K562 (cell line): ENCODE measurements at regions not wholly inside any gene's neighbourhood (a gene's known extent, or its start where the extent isn't known, plus 50 kb on each side); places are given as distances from the start of the nearest gene placed in this dataset.

ENCODE experiments used
- ATAC-seq: fragments of 200-7000 bp; cut with Tn5 transposase; 3 replicates; pipeline ENCODE4 v1.9.1; 2020; ENCODE audit warnings: moderate library complexity
- BruUV-seq: library from RNA; stranded (reverse); fragments of 400-500 nt; replicated peaks from 2 replicates; lab custom pipeline; 2021; lab: Mats Ljungman, UMichigan
- CTCF ChIA-PET: fragments of 300-600 bp; formaldehyde crosslinking; extraction: SDS; loops from one replicate; lab custom pipeline; 2021; ENCODE audit warnings: low intra/inter-chr PET ratio; lab: Yijun Ruan, JAX
- POLR2A ChIA-PET: fragments of 300-600, 350-650 bp; sonication (Branson Sonifier 250); formaldehyde crosslinking; extraction: SDS; loops from one replicate; lab custom pipeline; 2021; ENCODE audit warnings: antibody characterized with exemption, inconsistent platforms; lab: Yijun Ruan, JAX
- DNase-seq, 4 experiments: peaks; one replicate each; pipeline versions ENCODE4 v3.0.0 to v3.0.0-alpha.2; 2011 to 2018; ENCODE audit warnings: low spot score in 3 of 4, mixed read lengths in 3 of 4; ENCODE audit errors: extremely low read depth in 1 of 4
- FAIRE-seq: peaks from 2 replicates; lab custom pipeline; 2011; peaks lifted over from hg19 to GRCh38; lab: Jason Lieb, UNC
- H2AFZ ChIP-seq: 2 replicates; pipeline ENCODE4 v1.6.0; 2011; ENCODE audit warnings: low read depth, low read length, control low read depth, inconsistent platforms
- H3K27ac ChIP-seq: fragments of 200-600 bp; 3 replicates; pipeline ENCODE4 v1.8.0; 2011; ENCODE audit warnings: low read depth, mild to moderate bottlenecking, control low read depth, inconsistent platforms, low read length, moderate library complexity, mixed read lengths; ENCODE audit errors: extremely low read depth
- H3K27me3 ChIP-seq, 2 experiments: fragments of 300-600 bp in 1 of 2; 2 replicates in 1 of 2; 3 replicates in 1 of 2; pipeline versions ENCODE4 v1.6.0 to v1.8.0; 2011; ENCODE audit warnings: inconsistent platforms in 2 of 2, low read length in 2 of 2, mild to moderate bottlenecking in 1 of 2, mixed read lengths in 1 of 2, moderate library complexity in 1 of 2; ENCODE audit not compliant: control insufficient read depth in 2 of 2, insufficient read depth in 2 of 2
- H3K36me3 ChIP-seq: fragments of 300-600 bp; 3 replicates; pipeline ENCODE4 v1.8.0; 2011; ENCODE audit warnings: mild to moderate bottlenecking, low read length, inconsistent platforms; ENCODE audit not compliant: control insufficient read depth, insufficient read depth
- H3K4me1 ChIP-seq, 2 experiments: fragments of 200-600 bp in 1 of 2; replicated peaks in 1 of 2; 2 replicates in 1 of 2; 3 replicates in 1 of 2; pipeline versions ENCODE4 v1.5.1 to v1.8.0; 2011; ENCODE audit warnings: inconsistent platforms in 2 of 2, low read length in 2 of 2, mild to moderate bottlenecking in 1 of 2, mixed read lengths in 1 of 2, moderate library complexity in 1 of 2; ENCODE audit not compliant: control insufficient read depth in 2 of 2, insufficient read depth in 2 of 2
- H3K4me2 ChIP-seq: 2 replicates; pipeline ENCODE4 v1.6.1; 2011; ENCODE audit warnings: low read length, control low read depth, inconsistent platforms, mixed read lengths; ENCODE audit not compliant: insufficient read depth
- H3K4me3 ChIP-seq: fragments of 200-600 bp; sonication (generic), shearing (Covaris generic); 2 replicates; pipeline ENCODE4 v1.5.1; 2016; ENCODE audit warnings: control low read depth, inconsistent platforms
- H3K79me2 ChIP-seq: fragments of 200-600 bp; 3 replicates; pipeline ENCODE4 v1.8.0; 2011; ENCODE audit warnings: low read length, inconsistent platforms; ENCODE audit not compliant: control insufficient read depth, insufficient read depth
- H3K9ac ChIP-seq, 2 experiments: 2 replicates each; pipeline versions ENCODE4 v1.6.0 to v1.6.1; 2011; ENCODE audit warnings: low read depth in 2 of 2, low read length in 2 of 2, control low read depth in 1 of 2, inconsistent platforms in 1 of 2, mild to moderate bottlenecking in 1 of 2, mixed read lengths in 1 of 2; ENCODE audit not compliant: insufficient read depth in 1 of 2
- H3K9me1 ChIP-seq: one replicate; pipeline ENCODE4 v1.6.0; 2011; ENCODE audit warnings: inconsistent platforms, mild to moderate bottlenecking, low read length, moderate library complexity; ENCODE audit not compliant: control insufficient read depth, insufficient read depth
- H3K9me3 ChIP-seq: replicated peaks from 2 replicates; pipeline ENCODE4 v1.5.1; 2011; ENCODE audit warnings: low read depth, low read length, inconsistent platforms; ENCODE audit not compliant: control insufficient read depth, insufficient read depth
- H4K20me1 ChIP-seq: replicated peaks from 2 replicates; pipeline ENCODE4 v1.6.1; 2011; ENCODE audit warnings: low read length, inconsistent platforms, mixed read lengths; ENCODE audit not compliant: control insufficient read depth, insufficient read depth
- FOXK1 ChIP-seq: sonication (generic); formaldehyde crosslinking; IDR thresholded peaks from 2 replicates; pipeline ENCODE4 v1.8.0; 2022; ENCODE audit warnings: missing genetic modification reagents, mild to moderate bottlenecking, borderline replicate concordance
- NFE2 ChIP-seq: IDR thresholded peaks from 2 replicates; pipeline ENCODE4 v1.6.1; 2014; ENCODE audit warnings: antibody characterized with exemption, low read depth
- ZNF655 ChIP-seq: fragments of 250-450 bp; sonication (Bioruptor Pico); IDR thresholded peaks from 2 replicates; pipeline ENCODE4 v1.5.0; 2021
- WGBS: fragments of 100-300 bp; shearing (Covaris generic); methylation state at CpG from one replicate; pipeline ENCODE4 v1.1.6; 2016; ENCODE audit warnings: low coverage, mixed read lengths; ENCODE audit not compliant: insufficient coverage; ENCODE audit errors: missing lambda C conversion rate; 5-methylcytosine and 5-hydroxymethylcytosine counted together
- in situ Hi-C: fragments of 300-500 bp; cut with MboI; formaldehyde crosslinking; loops from 4 replicates; pipeline ENCODE4 v1.15.0; 2018; ENCODE audit warnings: inconsistent platforms, mixed read lengths
- intact Hi-C: fragments of 100-400 bp; cut with micrococcal nuclease; formaldehyde crosslinking; loops from 2 replicates; pipeline ENCODE4 v1.14.2; 2022
- TF ChIP-seq, protein P1 (sequence below): fragments of 450-650 bp; IDR thresholded peaks from 2 replicates; pipeline ENCODE4 v1.6.1; 2016

DNA sequence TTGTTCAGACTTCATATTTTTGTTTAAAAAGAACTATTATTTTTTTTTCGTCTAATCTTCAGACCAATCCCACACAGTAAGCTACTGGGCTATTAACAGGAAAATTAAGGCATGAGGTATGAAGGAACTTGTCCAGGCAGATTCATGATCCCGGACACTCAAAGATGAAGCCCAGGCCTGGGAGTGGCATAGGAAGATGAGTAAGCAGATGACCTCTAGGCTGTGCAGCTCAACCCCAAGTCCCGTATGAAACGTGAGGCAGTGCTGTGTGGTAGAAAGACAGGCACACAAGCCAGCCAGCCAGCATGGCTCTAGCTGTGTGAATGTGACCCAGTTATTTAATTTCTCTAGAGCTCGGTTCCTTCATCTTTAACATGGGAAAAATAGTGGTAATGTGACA is 231.9 kb downstream of the CLIC5 start:
- DNase-seq = peak in 3 of 4 experiments; percentile 8 to 14 (median 13)
- Histone ChIP-seq H2AFZ (no peak overlapping the region), H3K9me3 (no peaks in the 10 kb centered on the region), H3K27me3 (peaks cover 0 to 7% of the 10 kb centered on the region in 2 experiments; a peak in 3 of 5 replicates), H3K9ac (no peak overlapping the region)
- 0% methylated on average over 5 of the region's 5 CpGs for WGBS
- TF ChIP-seq FOXK1 (no peak), NFE2 (0 out of 2 replicates have a peak, but pooled peaks have one; percentile 10), ZNF655 (CRISPR knock-in tag) (no peak)
- TF ChIP-seq, protein P1, sequence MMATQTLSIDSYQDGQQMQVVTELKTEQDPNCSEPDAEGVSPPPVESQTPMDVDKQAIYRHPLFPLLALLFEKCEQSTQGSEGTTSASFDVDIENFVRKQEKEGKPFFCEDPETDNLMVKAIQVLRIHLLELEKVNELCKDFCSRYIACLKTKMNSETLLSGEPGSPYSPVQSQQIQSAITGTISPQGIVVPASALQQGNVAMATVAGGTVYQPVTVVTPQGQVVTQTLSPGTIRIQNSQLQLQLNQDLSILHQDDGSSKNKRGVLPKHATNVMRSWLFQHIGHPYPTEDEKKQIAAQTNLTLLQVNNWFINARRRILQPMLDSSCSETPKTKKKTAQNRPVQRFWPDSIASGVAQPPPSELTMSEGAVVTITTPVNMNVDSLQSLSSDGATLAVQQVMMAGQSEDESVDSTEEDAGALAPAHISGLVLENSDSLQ = peak; percentile 27; the same call in 1 of the 2 replicates
- TF ChIP-seq, all 486 proteins: peak for 2
- Histone ChIP-seq H3K4me1 (no peaks in the 10 kb centered on the region), H3K79me2 (no peaks in the 10 kb centered on the region), H3K36me3 (no peaks in the 10 kb centered on the region; the same call in 2 of the 3 replicates), H3K4me2 (no peak overlapping the region), H3K27ac (no peak overlapping the region), H3K9me1 (no peaks in the 10 kb centered on the region), H4K20me1 (no peaks in the 10 kb centered on the region), H3K4me3 (no peak overlapping the region)
- ChIA-PET POLR2A (interaction anchor here (0.7 kb wide), 1 partner anchor 18 kb away, joined by 3 read pairs; no protein-coding TSS in a partner anchor), CTCF (no interaction called here)
- ATAC-seq (peak; percentile 69), FAIRE-seq (no peak)
- in situ Hi-C loops (no loop called here), intact Hi-C loops (no loop called here)
- BruUV-seq = no TSS peak
